ENCODE measurements at regions not wholly inside any gene's neighbourhood (a gene's known extent, or its start where the extent isn't known, plus 50 kb on each side); places are given as distances from the start of the nearest gene placed in this dataset.

- no TSS peak for BruUV-seq (replicated peaks)
- intact Hi-C loops (cut with micrococcal nuclease): no loop called here
- DNase-seq: no peak
- no peak for ATAC-seq
- H3K36me3 ChIP-seq (ENCODE audit: low read depth, low read length): no peaks in the 10 kb centered on the region
- no peak overlapping the region for H2AFZ ChIP-seq (ENCODE audit: low read length)
- ChIA-PET CTCF (no interaction called here), POLR2A (ENCODE audit: unreplicated experiment) (no interaction called here)
- TF ChIP-seq EZH2phosphoT487 (IDR thresholded peaks at IDR 0.05; ENCODE audit: borderline replicate concordance, low read length) (no peak), CTCF (conservative IDR thresholded peaks at IDR 0.05; ENCODE audit: low read depth, low read length) (no peak), EZH2 (IDR thresholded peaks at IDR 0.05; ENCODE audit: low read length, unreplicated experiment) (no peak)
- H4K20me1 ChIP-seq (ENCODE audit: low read length): no peaks in the 10 kb centered on the region
- no peak overlapping the region for H3K4me3 ChIP-seq (ENCODE audit: low read length)
- no peak overlapping the region for H3K27ac ChIP-seq (ENCODE audit: low read length)
- H3K9me2 ChIP-seq (replicated peaks; ENCODE audit: low read length): no peaks in the 10 kb centered on the region
- no peaks in the 10 kb centered on the region for H3K9me3 ChIP-seq (ENCODE audit: low read length)
- no peaks in the 10 kb centered on the region for H3K79me2 ChIP-seq (ENCODE audit: low read length)
- H3K4me1 ChIP-seq (ENCODE audit: insufficient read depth, low read length): no peaks in the 10 kb centered on the region
- peaks cover 42% of the 10 kb centered on the region for H3K27me3 ChIP-seq (ENCODE audit: low read length)
- H3K4me2 ChIP-seq (ENCODE audit: low read length): no peak overlapping the region
- H3F3A ChIP-seq (ENCODE audit: low read length, unreplicated experiment): no peaks in the 10 kb centered on the region
- no peak overlapping the region for H3K9ac ChIP-seq (ENCODE audit: low read length)
Measured at GRCh38 chr2:114083717-114084387, 194.0 kb downstream of the ACTR3 start.

- CTCF ChIA-PET: no interaction called here
- no peak for ATAC-seq
- H3K36me3 ChIP-seq (ENCODE audit: low read depth, low read length): no peaks in the 10 kb centered on the region
Measured at GRCh38 chr2:114085238-114085637, 195.3 kb downstream of the ACTR3 start.

More at GRCh38 chr2:114085238-114085637, 195.3 kb downstream of the ACTR3 start:
- intact Hi-C loops (cut with micrococcal nuclease): no loop called here
- H3K9me2 ChIP-seq (replicated peaks; ENCODE audit: low read length): no peaks in the 10 kb centered on the region
- H3K79me2 ChIP-seq (ENCODE audit: low read length): no peaks in the 10 kb centered on the region
- H4K20me1 ChIP-seq (ENCODE audit: low read length): no peaks in the 10 kb centered on the region
- no peak overlapping the region for H3K9ac ChIP-seq (ENCODE audit: low read length)
- H3K27me3 ChIP-seq (ENCODE audit: low read length): peaks cover 38% of the 10 kb centered on the region
- H3K4me2 ChIP-seq (ENCODE audit: low read length): no peak overlapping the region
- BruUV-seq (replicated peaks): no TSS peak
- no peaks in the 10 kb centered on the region for H3F3A ChIP-seq (ENCODE audit: low read length, unreplicated experiment)
- no peak overlapping the region for H3K4me3 ChIP-seq (ENCODE audit: low read length)
- H3K9me3 ChIP-seq (ENCODE audit: low read length): no peaks in the 10 kb centered on the region
- no peak for DNase-seq
- H2AFZ ChIP-seq (ENCODE audit: low read length): no peak overlapping the region
- no peak overlapping the region for H3K27ac ChIP-seq (ENCODE audit: low read length)
- TF ChIP-seq CTCF (conservative IDR thresholded peaks at IDR 0.05; ENCODE audit: low read depth, low read length): no peak
- H3K4me1 ChIP-seq (ENCODE audit: insufficient read depth, low read length): no peaks in the 10 kb centered on the region
- POLR2A ChIA-PET (ENCODE audit: unreplicated experiment): no interaction called here

Measured in PC-3 (cell line).